Epithelial cell of esophagus (primary cell): ENCODE measurements at regions not wholly inside any gene's neighbourhood (a gene's known extent, or its start where the extent isn't known, plus 50 kb on each side); places are given as distances from the start of the nearest gene placed in this dataset.

ENCODE experiments used
- DNase-seq: peaks from one replicate; pipeline ENCODE4 v3.0.0; 2010; ENCODE audit warnings: low read depth
- H3K4me3 ChIP-seq: 2 replicates; pipeline ENCODE4 v1.5.1; 2011; ENCODE audit warnings: mild to moderate bottlenecking, low read length, control low read depth
- TF ChIP-seq, protein P1 (sequence below): IDR thresholded peaks from 2 replicates; pipeline ENCODE4 v1.5.1; 2011; ENCODE audit warnings: low read depth, mild to moderate bottlenecking, low read length, control low read depth, inconsistent platforms; ENCODE audit not compliant: insufficient read depth; ENCODE audit errors: missing control alignments

DNA sequence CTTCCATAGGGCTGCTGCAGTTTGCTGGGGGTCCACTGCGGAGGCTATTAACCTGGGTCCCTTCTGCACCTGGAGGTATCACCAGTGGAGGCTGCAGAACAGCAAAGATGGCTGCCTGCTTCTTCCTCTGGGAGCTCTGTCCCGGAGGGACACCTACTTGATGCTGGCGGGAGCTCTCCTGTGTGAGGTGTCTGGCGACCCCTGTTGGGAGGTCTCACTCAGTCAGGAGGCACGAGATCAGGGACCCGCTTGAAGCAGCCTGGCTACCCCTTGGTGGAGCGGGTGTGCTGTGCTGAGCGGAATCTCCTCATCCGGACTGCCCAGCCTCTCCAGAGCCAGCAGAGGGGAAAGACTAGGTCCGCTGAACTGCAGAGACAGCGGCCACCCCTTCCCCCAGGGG lies 56.0 kb upstream of the CTXND1 start:
- TF ChIP-seq, protein P1, sequence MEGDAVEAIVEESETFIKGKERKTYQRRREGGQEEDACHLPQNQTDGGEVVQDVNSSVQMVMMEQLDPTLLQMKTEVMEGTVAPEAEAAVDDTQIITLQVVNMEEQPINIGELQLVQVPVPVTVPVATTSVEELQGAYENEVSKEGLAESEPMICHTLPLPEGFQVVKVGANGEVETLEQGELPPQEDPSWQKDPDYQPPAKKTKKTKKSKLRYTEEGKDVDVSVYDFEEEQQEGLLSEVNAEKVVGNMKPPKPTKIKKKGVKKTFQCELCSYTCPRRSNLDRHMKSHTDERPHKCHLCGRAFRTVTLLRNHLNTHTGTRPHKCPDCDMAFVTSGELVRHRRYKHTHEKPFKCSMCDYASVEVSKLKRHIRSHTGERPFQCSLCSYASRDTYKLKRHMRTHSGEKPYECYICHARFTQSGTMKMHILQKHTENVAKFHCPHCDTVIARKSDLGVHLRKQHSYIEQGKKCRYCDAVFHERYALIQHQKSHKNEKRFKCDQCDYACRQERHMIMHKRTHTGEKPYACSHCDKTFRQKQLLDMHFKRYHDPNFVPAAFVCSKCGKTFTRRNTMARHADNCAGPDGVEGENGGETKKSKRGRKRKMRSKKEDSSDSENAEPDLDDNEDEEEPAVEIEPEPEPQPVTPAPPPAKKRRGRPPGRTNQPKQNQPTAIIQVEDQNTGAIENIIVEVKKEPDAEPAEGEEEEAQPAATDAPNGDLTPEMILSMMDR = no peak
- no peak for DNase-seq
- no peak overlapping the region for H3K4me3 ChIP-seq

DNA sequence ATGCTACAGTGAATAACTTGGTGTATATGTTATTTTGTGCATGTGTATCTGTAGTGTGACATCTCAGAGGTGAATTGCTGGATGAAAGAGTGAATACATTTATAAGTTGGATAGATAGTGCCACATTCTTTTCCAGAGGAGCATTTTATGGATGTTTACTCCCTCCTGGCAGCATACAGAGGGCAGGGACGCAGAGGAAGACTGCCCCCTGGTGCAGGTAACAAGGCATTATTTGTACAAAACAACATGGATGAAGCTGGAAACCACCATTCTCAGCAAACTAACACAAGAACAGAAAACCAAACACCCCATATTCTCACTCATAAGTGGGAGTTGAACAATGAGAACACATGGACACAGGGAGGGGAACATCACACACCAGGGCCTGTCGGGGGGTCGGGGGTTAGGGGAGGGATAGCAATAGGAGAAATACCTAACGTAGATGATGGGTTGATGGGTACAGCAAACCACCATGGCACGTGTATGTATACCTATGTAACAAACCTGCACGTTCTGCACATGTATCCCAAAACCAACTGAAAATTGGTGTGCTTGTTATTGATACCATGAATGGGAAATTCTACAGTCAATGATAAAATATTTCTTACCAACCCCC lies 57.9 kb upstream of the CTXND1 start:
- TF ChIP-seq, protein P1 = peak; percentile 74
- DNase-seq = peak; percentile 56
- no peak overlapping the region for H3K4me3 ChIP-seq

DNA sequence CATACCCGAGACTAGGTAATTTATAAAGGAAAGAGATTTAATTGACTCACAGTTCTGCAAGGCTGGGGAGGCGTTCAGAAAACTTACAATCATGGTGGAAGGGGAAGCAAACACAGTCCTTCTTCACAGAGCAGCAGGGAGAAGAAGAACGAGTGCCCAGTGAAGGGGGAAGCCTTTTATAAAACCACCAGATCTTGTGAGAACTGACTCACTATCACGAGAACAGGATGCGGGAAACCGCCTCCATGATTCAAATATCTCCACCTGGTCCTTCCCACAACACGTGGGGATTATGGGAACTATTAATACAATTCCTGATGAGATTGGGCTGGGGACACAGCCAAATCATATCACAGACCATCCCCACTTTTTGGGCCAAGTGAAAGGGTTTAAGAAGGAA lies 58.8 kb upstream of the CTXND1 start:
- no peak overlapping the region for H3K4me3 ChIP-seq
- TF ChIP-seq, protein P1 = no peak
- DNase-seq = no peak

DNA sequence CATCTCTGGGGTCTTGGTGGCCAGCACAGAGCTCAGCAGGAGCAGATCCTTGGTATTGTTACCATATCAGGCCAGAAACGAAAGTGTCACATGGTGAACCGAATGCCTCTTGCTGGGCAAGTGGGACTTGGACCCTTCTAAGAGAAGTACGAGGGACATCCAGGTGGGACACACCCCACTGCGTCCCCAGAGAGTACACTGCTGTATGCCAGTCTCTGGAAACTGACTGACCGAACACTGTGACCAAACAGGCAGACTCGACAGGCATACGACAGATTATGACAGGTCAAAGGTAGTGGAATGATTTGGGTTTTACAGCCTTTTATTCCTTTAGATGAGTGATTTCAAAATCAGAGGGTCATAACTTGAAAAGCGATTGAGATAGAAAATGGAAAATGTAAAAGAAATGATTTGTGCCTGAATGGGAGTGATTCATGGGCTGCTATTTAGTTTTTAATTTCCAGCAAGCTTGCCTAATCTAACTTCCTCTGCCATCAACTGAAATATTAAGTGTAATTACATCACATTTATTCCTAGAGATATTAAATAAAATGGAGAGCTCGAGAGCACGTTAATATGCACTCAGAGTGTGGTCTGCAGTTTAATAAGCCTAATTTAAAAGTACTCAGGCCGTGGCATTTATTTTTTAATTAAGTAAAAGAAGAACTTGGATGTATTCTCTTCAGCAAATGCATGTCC lies 63.4 kb upstream of the CTXND1 start:
- DNase-seq = no peak
- TF ChIP-seq, protein P1 = no peak
- H3K4me3 ChIP-seq = no peak overlapping the region

DNA sequence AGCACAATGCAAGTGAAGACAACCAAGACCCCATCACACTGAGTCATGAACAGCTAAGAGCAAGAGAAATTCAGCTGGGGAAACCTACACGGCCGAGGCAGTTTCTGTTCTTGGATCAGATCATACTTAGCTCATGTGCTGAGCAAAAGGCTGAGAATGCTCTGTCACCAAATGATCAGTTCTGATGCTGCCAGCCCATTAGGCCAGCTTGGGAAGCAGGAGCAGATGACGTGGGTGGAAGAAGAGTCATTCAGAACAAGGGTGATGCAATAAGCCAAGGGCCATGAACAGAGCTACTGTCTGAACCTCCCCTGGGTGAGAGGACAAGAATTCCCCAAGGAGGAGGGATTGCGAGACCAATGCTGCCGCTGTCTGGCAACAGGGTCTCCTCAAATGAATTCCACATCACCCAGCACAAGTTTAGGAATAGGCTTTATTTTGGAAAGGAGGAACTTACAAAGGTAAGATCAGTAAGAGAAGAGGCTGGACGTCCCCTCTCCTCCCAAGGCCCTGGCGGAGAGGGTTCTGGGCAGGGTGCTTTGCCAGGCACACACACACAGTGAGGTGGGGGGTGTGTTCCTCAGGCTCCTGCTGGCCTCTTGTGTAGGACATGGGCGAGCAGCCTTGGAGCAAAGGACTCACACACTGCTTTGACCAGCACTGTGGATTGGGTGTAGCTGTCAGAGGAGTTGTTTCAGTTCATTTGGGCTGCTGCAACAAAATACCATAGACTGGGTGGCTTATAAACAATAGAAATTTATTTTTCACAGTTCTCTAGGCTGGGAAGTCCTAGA lies 65.6 kb upstream of the CTXND1 start:
- H3K4me3 ChIP-seq = no peak overlapping the region
- TF ChIP-seq, protein P1 = no peak
- peak; percentile 83 for DNase-seq

DNA sequence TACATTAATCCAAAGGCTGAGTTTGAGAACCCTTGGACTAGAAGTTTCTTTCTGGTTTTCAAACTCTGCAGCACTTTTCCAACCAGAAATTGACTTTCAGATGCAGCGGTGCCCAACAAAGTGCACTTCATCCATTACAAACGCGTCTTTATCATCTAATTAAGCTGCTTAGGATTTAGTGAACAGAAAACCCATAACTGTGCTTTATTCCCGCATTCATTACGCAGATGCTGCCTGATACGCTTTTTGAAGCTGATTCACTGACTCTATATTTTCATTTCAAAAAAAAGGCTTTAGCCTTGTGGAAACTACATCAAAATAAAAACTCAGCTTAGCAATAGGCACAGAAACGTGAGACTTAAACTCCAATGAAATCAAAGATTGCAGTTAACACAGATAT lies 69.8 kb upstream of the CTXND1 start:
- DNase-seq = no peak
- no peak overlapping the region for H3K4me3 ChIP-seq
- TF ChIP-seq, protein P1 = no peak
